Fibroblast of skin of abdomen (primary cell): ENCODE measurements at regions not wholly inside any gene's neighbourhood (a gene's known extent, or its start where the extent isn't known, plus 50 kb on each side); places are given as distances from the start of the nearest gene placed in this dataset.
"Not testable (repeated sequence)": the region's sequence is repeated elsewhere in the genome, so short reads cannot be mapped to it uniquely, and the experiment has no call there.

Source experiments
- DNase-seq: peaks from one replicate; pipeline ENCODE4 v3.0.0-alpha.2; 2013

GRCh38 chr9:81427870-81428269 is 261.5 kb downstream of the TLE1 start:
- DNase-seq, result no peak

GRCh38 chr9:81424431-81424830 is 264.9 kb downstream of the TLE1 start:
- DNase-seq, result peak; percentile 24

- DNase-seq, result no peak
These were observed 265.6 kb downstream of the TLE1 start for GRCh38 chr9:81423589-81424326.

- DNase-seq, result not testable (repeated sequence)
These were observed 268.3 kb downstream of the TLE1 start for GRCh38 chr9:81421090-81421489.

GRCh38 chr9:81420024-81420423 is 269.3 kb downstream of the TLE1 start:
- DNase-seq, result no peak

- no peak for DNase-seq
These were observed 271.4 kb downstream of the TLE1 start for GRCh38 chr9:81417941-81418340.

- DNase-seq, result no peak
These were observed 272.1 kb downstream of the TLE1 start for GRCh38 chr9:81417299-81417675.

GRCh38 chr9:81416476-81417298 is 272.7 kb downstream of the TLE1 start:
- peak; percentile 65 for DNase-seq

GRCh38 chr9:81414836-81415235 is 274.5 kb downstream of the TLE1 start:
- no peak for DNase-seq

GRCh38 chr9:81411961-81412360 is 277.4 kb downstream of the TLE1 start:
- peak; percentile 91 for DNase-seq

- DNase-seq, result peak; percentile 79
These were observed 279.1 kb downstream of the TLE1 start for GRCh38 chr9:81410201-81410600.

- DNase-seq, result no peak
These were observed 280.4 kb downstream of the TLE1 start for GRCh38 chr9:81408951-81409350.

GRCh38 chr9:81404931-81405598 is 284.3 kb downstream of the TLE1 start:
- no peak for DNase-seq

GRCh38 chr9:81397481-81398381 is 291.6 kb downstream of the TLE1 start:
- DNase-seq, result no peak

- no peak for DNase-seq
These were observed 292.8 kb downstream of the TLE1 start for GRCh38 chr9:81396528-81396927.

GRCh38 chr9:81395676-81396054 is 293.7 kb downstream of the TLE1 start:
- DNase-seq, result no peak

GRCh38 chr9:81394881-81395675 is 294.3 kb downstream of the TLE1 start:
- DNase-seq, result no peak

- DNase-seq, result no peak
These were observed 295.1 kb downstream of the TLE1 start for GRCh38 chr9:81393985-81394811.

GRCh38 chr9:81391457-81391825 is 297.9 kb downstream of the TLE1 start:
- no peak for DNase-seq

GRCh38 chr9:81390792-81391456 is 298.4 kb downstream of the TLE1 start:
- DNase-seq, result no peak
